Neural crest cell (in vitro differentiated cells): ENCODE measurements at regions not wholly inside any gene's neighbourhood (a gene's known extent, or its start where the extent isn't known, plus 50 kb on each side); places are given as distances from the start of the nearest gene placed in this dataset.
A peak's percentile ranks its signal among the peaks of the same experiment; 100 is the strongest.

Experiments used
- DNase-seq: peaks from one replicate; pipeline ENCODE4 v3.0.0; 2021; ENCODE audit warnings: low read depth, mixed read lengths, low spot score
- H3K27ac Mint-ChIP-seq: one replicate; pipeline ENCODE4 v1.8.0; 2021; ENCODE audit warnings: mild to moderate bottlenecking, mixed read lengths; ENCODE audit not compliant: unreplicated experiment
- H3K27me3 Mint-ChIP-seq: 2 replicates; pipeline ENCODE4 v1.8.0; 2021; ENCODE audit warnings: low read depth, mild to moderate bottlenecking, mixed read lengths
- H3K36me3 Mint-ChIP-seq: 2 replicates; pipeline ENCODE4 v1.8.0; 2021; ENCODE audit warnings: low read depth, mild to moderate bottlenecking, mixed read lengths
- H3K4me1 Mint-ChIP-seq: 2 replicates; pipeline ENCODE4 v1.8.0; 2021; ENCODE audit warnings: mixed read lengths
- H3K4me3 Mint-ChIP-seq: one replicate; pipeline ENCODE4 v1.8.0; 2021; ENCODE audit warnings: mild to moderate bottlenecking, mixed read lengths
- H3K9me3 Mint-ChIP-seq: 2 replicates; pipeline ENCODE4 v1.8.0; 2021; ENCODE audit warnings: mixed read lengths
- CTCF ChIP-seq: fragments of 200-600 bp; sonication (generic); conservative IDR thresholded peaks from 2 replicates; pipeline ENCODE4 v1.5.0; 2021; ENCODE audit warnings: antibody characterized with exemption, mild to moderate bottlenecking

GRCh38 chr22:34914846-34915245 is 151.1 kb upstream of the ISX start:
- Mint-ChIP-seq H3K27me3 (peaks cover 17% of the 10 kb centered on the region), H3K27ac (no peak overlapping the region), H3K4me1 (no peaks in the 10 kb centered on the region), H3K36me3 (no peaks in the 10 kb centered on the region), H3K9me3 (no peaks in the 10 kb centered on the region), H3K4me3 (no peak overlapping the region)
- no peak for TF ChIP-seq CTCF
- no peak for DNase-seq

GRCh38 chr22:34917239-34917638 is 148.7 kb upstream of the ISX start:
- Mint-ChIP-seq H3K9me3 (no peaks in the 10 kb centered on the region), H3K4me3 (no peak overlapping the region), H3K36me3 (no peaks in the 10 kb centered on the region), H3K4me1 (no peaks in the 10 kb centered on the region), H3K27ac (no peak overlapping the region), H3K27me3 (peaks cover 17% of the 10 kb centered on the region)
- no peak for TF ChIP-seq CTCF
- no peak for DNase-seq

- H3K27ac Mint-ChIP-seq: no peak overlapping the region
- no peak for DNase-seq
- peaks cover 13% of the 10 kb centered on the region for H3K27me3 Mint-ChIP-seq
- no peak for TF ChIP-seq CTCF
- H3K4me1 Mint-ChIP-seq: peaks cover 6% of the 10 kb centered on the region
- H3K4me3 Mint-ChIP-seq: no peak overlapping the region
- H3K9me3 Mint-ChIP-seq: peaks cover 2% of the 10 kb centered on the region
- H3K36me3 Mint-ChIP-seq: no peaks in the 10 kb centered on the region
Measured at GRCh38 chr22:34931026-34931425, 134.9 kb upstream of the ISX start.

- peaks cover 18% of the 10 kb centered on the region for H3K27me3 Mint-ChIP-seq
Measured at GRCh38 chr22:34934261-34934660, 131.7 kb upstream of the ISX start.

GRCh38 chr22:34943830-34944229 is 122.1 kb upstream of the ISX start:
- H3K4me1 Mint-ChIP-seq: no peaks in the 10 kb centered on the region
- TF ChIP-seq CTCF: peak; percentile 21
- no peaks in the 10 kb centered on the region for H3K36me3 Mint-ChIP-seq
- DNase-seq: no peak
- no peaks in the 10 kb centered on the region for H3K9me3 Mint-ChIP-seq
- peaks cover 9% of the 10 kb centered on the region for H3K27me3 Mint-ChIP-seq
- H3K4me3 Mint-ChIP-seq: no peak overlapping the region
- no peak overlapping the region for H3K27ac Mint-ChIP-seq

More at GRCh38 chr22:34934261-34934660, 131.7 kb upstream of the ISX start:
- no peaks in the 10 kb centered on the region for H3K9me3 Mint-ChIP-seq
- DNase-seq: no peak
- TF ChIP-seq CTCF: no peak
- no peak overlapping the region for H3K4me3 Mint-ChIP-seq
- H3K36me3 Mint-ChIP-seq: no peaks in the 10 kb centered on the region
- no peak overlapping the region for H3K27ac Mint-ChIP-seq
- peaks cover 6% of the 10 kb centered on the region for H3K4me1 Mint-ChIP-seq
